Lower leg skin (tissue), 4 donors: ENCODE measurements at regions not wholly inside any gene's neighbourhood (a gene's known extent, or its start where the extent isn't known, plus 50 kb on each side); places are given as distances from the start of the nearest gene placed in this dataset.

Experiments used
- DNase-seq, 2 donors: peaks; one replicate each; pipeline ENCODE4 v3.0.0-alpha.2; 2019; ENCODE audit warnings: low spot score in 2 of 2
- H3K4me3 ChIP-seq: fragments of 200-600 bp; sonication (generic); 2 replicates; pipeline ENCODE4 v1.5.1; 2017; ENCODE audit warnings: mild to moderate bottlenecking, low read depth; ENCODE audit not compliant: poor library complexity, severe bottlenecking
- CTCF ChIP-seq, 3 donors: fragments of 450-650 bp; IDR thresholded peaks; one replicate each; pipeline ENCODE4 v1.5.1; 2016; ENCODE audit warnings: antibody characterized with exemption in 3 of 3, mild to moderate bottlenecking in 3 of 3, moderate library complexity in 2 of 3
- POLR2A ChIP-seq, 2 donors: fragments of 450-650 bp; IDR thresholded peaks; one replicate each; pipeline ENCODE4 v1.6.1; 2016 to 2017; ENCODE audit warnings: antibody characterized with exemption in 2 of 2, mild to moderate bottlenecking in 1 of 2, moderate library complexity in 1 of 2
- WGBS, 2 donors: methylation state at CpG; one replicate each; pipeline ENCODE4 v1.1.5; 2018; 5-methylcytosine and 5-hydroxymethylcytosine counted together
- intact Hi-C: fragments of 100-400 bp; cut with DNase I; formaldehyde crosslinking; loops from one replicate; pipeline ENCODE4 v1.15.0; 2023; ENCODE audit warnings: low total_unique reads

GRCh38 chr3:72574144-72574543, 274.1 kb downstream of the SHQ1 start:
- intact Hi-C loops: no loop called here
- WGBS, 2 donors: 93 to 100% methylated on average over 1 of the region's 1 CpG
- DNase-seq: no peak
- H3K4me3 ChIP-seq: no peak overlapping the region
- no peak for TF ChIP-seq CTCF (IDR thresholded peaks at IDR 0.05)
- TF ChIP-seq POLR2A (IDR thresholded peaks at IDR 0.05): no peak

DNA sequence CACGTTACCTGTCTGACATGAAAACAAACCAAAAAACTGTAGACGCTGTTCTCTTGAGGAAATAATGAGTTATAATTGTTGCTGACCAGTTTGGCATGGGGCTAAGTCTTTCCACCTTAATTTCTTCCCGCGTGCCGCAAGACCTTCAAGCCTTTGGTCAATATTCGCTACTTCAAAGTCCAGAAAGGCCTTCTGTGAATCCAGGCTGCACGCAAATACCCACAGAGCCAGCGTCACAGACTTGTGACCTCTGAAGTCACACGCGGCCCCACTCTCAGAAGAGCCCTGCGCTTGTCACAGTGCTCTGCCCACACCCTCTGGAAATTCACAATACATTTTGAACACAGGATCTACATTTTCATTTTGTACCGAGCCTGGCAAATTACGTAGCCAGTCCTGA, 275.2 kb downstream of the SHQ1 start:
- no peak for TF ChIP-seq CTCF (IDR thresholded peaks at IDR 0.05)
- TF ChIP-seq POLR2A (IDR thresholded peaks at IDR 0.05): no peak
- intact Hi-C loops: no loop called here
- WGBS, 2 donors: 94% methylated on average over 13 of the region's 13 CpGs

GRCh38 chr3:72572489-72573007, 275.7 kb downstream of the SHQ1 start:
- TF ChIP-seq POLR2A (IDR thresholded peaks at IDR 0.05) (no peak), CTCF (IDR thresholded peaks at IDR 0.05) (no peak)
- intact Hi-C loops: no loop called here
- no peak overlapping the region for H3K4me3 ChIP-seq
- 82 to 86% methylated on average over 19 of the region's 19 CpGs for WGBS, 2 donors
- DNase-seq: no peak

More for the DNA sequence above, 275.2 kb downstream of the SHQ1 start:
- H3K4me3 ChIP-seq: no peak overlapping the region
- no peak for DNase-seq

DNA sequence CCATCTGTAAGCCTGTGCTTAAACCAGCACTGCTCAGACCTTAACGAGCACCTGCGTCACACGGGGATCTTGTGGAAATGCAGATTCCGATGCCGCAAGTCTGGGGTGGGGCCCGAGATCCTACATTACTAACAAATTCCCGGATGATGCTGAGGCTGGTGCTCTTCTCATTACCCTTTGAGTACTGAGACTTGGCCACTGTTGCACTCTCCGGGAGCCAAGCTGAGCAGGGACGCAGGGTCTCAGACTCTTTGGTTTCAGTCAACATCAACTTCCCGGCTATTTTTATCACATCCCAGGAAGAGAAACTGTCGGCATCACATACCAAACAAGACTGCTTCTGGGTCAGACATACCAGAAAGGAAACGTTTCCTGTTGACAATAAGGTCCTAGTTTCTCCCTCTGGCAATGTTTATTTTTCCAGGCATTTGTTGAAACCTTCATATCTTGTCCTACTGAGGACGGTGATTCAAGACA, 276.6 kb downstream of the SHQ1 start:
- no peak for DNase-seq
- 70 to 78% methylated on average over 13 of the region's 13 CpGs for WGBS, 2 donors
- no peak overlapping the region for H3K4me3 ChIP-seq
- intact Hi-C loops: no loop called here
- no peak for TF ChIP-seq POLR2A (IDR thresholded peaks at IDR 0.05)
- TF ChIP-seq CTCF (IDR thresholded peaks at IDR 0.05): no peak

DNA sequence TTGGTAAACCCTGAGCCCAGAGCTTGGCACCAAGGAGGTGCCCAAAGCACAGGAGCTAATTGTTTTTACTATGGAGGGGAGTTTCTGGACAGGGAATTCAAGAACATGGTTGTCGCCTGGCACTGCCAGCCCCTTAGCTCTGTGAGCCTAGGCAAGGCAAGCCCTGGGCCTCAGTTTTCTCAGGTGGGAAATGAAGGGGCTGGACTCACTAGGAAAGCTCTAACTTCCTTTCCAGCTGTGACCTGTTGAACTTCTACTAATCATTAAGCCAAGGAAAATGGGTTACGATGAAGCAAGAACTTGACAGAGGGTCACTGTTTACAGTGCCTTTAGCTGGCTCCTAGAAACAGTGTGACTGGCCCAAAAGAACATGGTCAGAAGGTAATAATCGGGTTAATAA, 277.2 kb downstream of the SHQ1 start:
- H3K4me3 ChIP-seq: no peak overlapping the region
- DNase-seq: no peak
- intact Hi-C loops: no loop called here
- WGBS, 2 donors: 96 to 98% methylated on average over 3 of the region's 3 CpGs
- TF ChIP-seq CTCF (IDR thresholded peaks at IDR 0.05): no peak
- TF ChIP-seq POLR2A (IDR thresholded peaks at IDR 0.05): no peak
